Prostate gland (tissue), 2 donors: ENCODE measurements at regions not wholly inside any gene's neighbourhood (a gene's known extent, or its start where the extent isn't known, plus 50 kb on each side); places are given as distances from the start of the nearest gene placed in this dataset.

Experiments used
- DNase-seq: peaks from one replicate; pipeline ENCODE4 v3.0.0-alpha.2; 2019; ENCODE audit warnings: low spot score
- H3K27ac ChIP-seq, 2 donors: fragments of 200-600 bp; sonication (generic); 2 replicates each; pipeline ENCODE4 v1.5.1; 2017 to 2019
- H3K27me3 ChIP-seq: fragments of 200-600 bp; sonication (generic); replicated peaks from 2 replicates; pipeline ENCODE4 v1.5.1; 2019; ENCODE audit not compliant: insufficient read depth
- H3K36me3 ChIP-seq, 2 donors: fragments of 200-600 bp; sonication (generic); 1 replicate in 1 of 2; 2 replicates in 1 of 2; pipeline versions ENCODE4 v1.5.1 to v1.8.1; 2017 to 2019
- H3K4me1 ChIP-seq: fragments of 200-600 bp; sonication (generic); replicated peaks from 2 replicates; pipeline ENCODE4 v1.5.1; 2019
- H3K4me3 ChIP-seq, 2 donors: fragments of 200-600 bp; sonication (generic); 2 replicates each; pipeline ENCODE4 v1.5.1; 2017 to 2019
- H3K9me3 ChIP-seq: fragments of 200-600 bp; sonication (generic); 2 replicates; pipeline ENCODE4 v1.5.1; 2017
- CTCF ChIP-seq, 4 experiments: fragments of 200-600 bp in 2 of 4; fragments of 450-650 bp in 2 of 4; sonication (generic) in 2 of 4; IDR thresholded peaks; 1 replicate in 3 of 4; 2 replicates in 1 of 4; pipeline ENCODE4 v1.5.1; 2016 to 2019; ENCODE audit warnings: antibody characterized with exemption in 4 of 4, mild to moderate bottlenecking in 2 of 4, moderate library complexity in 2 of 4
- POLR2A ChIP-seq: fragments of 450-650 bp; IDR thresholded peaks from one replicate; pipeline ENCODE4 v1.6.1; 2016; ENCODE audit warnings: antibody characterized with exemption, mild to moderate bottlenecking
- POLR2AphosphoS5 ChIP-seq: sonication (generic); formaldehyde crosslinking; IDR thresholded peaks from one replicate; pipeline ENCODE4 v1.6.1; 2017; ENCODE audit warnings: antibody characterized with exemption
- WGBS: methylation state at CpG from one replicate; pipeline ENCODE4 v1.1.5; 2018; 5-methylcytosine and 5-hydroxymethylcytosine counted together
- intact Hi-C: fragments of 100-400 bp; cut with DNase I; formaldehyde crosslinking; loops from one replicate; pipeline ENCODE4 v1.14.2; 2022

- no peak overlapping the region for H3K27ac ChIP-seq
- TF ChIP-seq POLR2AphosphoS5 (no peak), POLR2A (no peak), CTCF (IDR thresholded peaks at IDR 0.05) (no peak)
- no peaks in the 10 kb centered on the region for H3K9me3 ChIP-seq
- WGBS, result 47% methylated on average over 4 of the region's 4 CpGs
- no peaks in the 10 kb centered on the region for H3K27me3 ChIP-seq
- DNase-seq, result no peak
- H3K4me1 ChIP-seq, result no peaks in the 10 kb centered on the region
- no peak overlapping the region for H3K4me3 ChIP-seq
- H3K36me3 ChIP-seq, result no peaks in the 10 kb centered on the region
- intact Hi-C loops, result no loop called here
Measured at GRCh38 chr5:93891491-93892480, 150.4 kb upstream of the POU5F2 start.

- Histone ChIP-seq H3K4me3 (no peak overlapping the region), H3K36me3 (no peaks in the 10 kb centered on the region), H3K9me3 (no peaks in the 10 kb centered on the region), H3K4me1 (no peaks in the 10 kb centered on the region), H3K27me3 (no peaks in the 10 kb centered on the region), H3K27ac (no peak overlapping the region)
- TF ChIP-seq CTCF (IDR thresholded peaks at IDR 0.05), result no peak
- TF ChIP-seq POLR2A, result no peak
- TF ChIP-seq POLR2AphosphoS5, result no peak
- DNase-seq, result no peak
- intact Hi-C loops, result no loop called here
- WGBS, result 46% methylated on average over 4 of the region's 4 CpGs
Measured at GRCh38 chr5:93890657-93891056, 149.3 kb upstream of the POU5F2 start.

GRCh38 chr5:93887678-93888077 is 146.3 kb upstream of the POU5F2 start:
- 54% methylated on average over 1 of the region's 1 CpG for WGBS
- Histone ChIP-seq H3K4me1 (no peaks in the 10 kb centered on the region), H3K36me3 (no peaks in the 10 kb centered on the region), H3K4me3 (no peak overlapping the region), H3K27me3 (no peaks in the 10 kb centered on the region), H3K27ac (no peak overlapping the region), H3K9me3 (no peaks in the 10 kb centered on the region)
- intact Hi-C loops, result no loop called here
- no peak for DNase-seq
- TF ChIP-seq POLR2A (no peak), CTCF (IDR thresholded peaks at IDR 0.05) (no peak), POLR2AphosphoS5 (no peak)

- Histone ChIP-seq H3K27me3 (no peaks in the 10 kb centered on the region), H3K9me3 (no peaks in the 10 kb centered on the region), H3K4me3 (no peak overlapping the region), H3K36me3 (no peaks in the 10 kb centered on the region), H3K27ac (no peak overlapping the region), H3K4me1 (no peaks in the 10 kb centered on the region)
- intact Hi-C loops, result no loop called here
- TF ChIP-seq POLR2A, result no peak
- no peak for TF ChIP-seq POLR2AphosphoS5
- no peak for TF ChIP-seq CTCF (IDR thresholded peaks at IDR 0.05)
- 45% methylated on average over 1 of the region's 1 CpG for WGBS
- no peak for DNase-seq
Measured at GRCh38 chr5:93886917-93887361, 145.5 kb upstream of the POU5F2 start.
